Memory B cell (primary cell): ENCODE measurements at regions not wholly inside any gene's neighbourhood (a gene's known extent, or its start where the extent isn't known, plus 50 kb on each side); places are given as distances from the start of the nearest gene placed in this dataset.

Experiments used
- ATAC-seq: fragments of 150-1000 bp; cut with Tn5 transposase; 2 replicates; pipeline ENCODE4 v1.10.0; 2021; ENCODE audit warnings: low read depth, mild to moderate bottlenecking, moderate library complexity
- DNase-seq, 2 donors: peaks; one replicate each; pipeline ENCODE4 v3.0.0; 2022; ENCODE audit warnings: low spot score in 2 of 2
- H3K27ac Mint-ChIP-seq: one replicate; pipeline ENCODE4 v1.8.0; 2022; ENCODE audit warnings: mild to moderate bottlenecking, moderate library complexity, mixed read lengths
- H3K27me3 Mint-ChIP-seq: one replicate; pipeline ENCODE4 v1.8.0; 2022; ENCODE audit warnings: mixed read lengths
- H3K36me3 Mint-ChIP-seq: one replicate; pipeline ENCODE4 v1.8.0; 2022; ENCODE audit warnings: mild to moderate bottlenecking, mixed read lengths
- H3K4me1 Mint-ChIP-seq: one replicate; pipeline ENCODE4 v1.8.0; 2022; ENCODE audit warnings: mixed read lengths
- H3K4me3 Mint-ChIP-seq: one replicate; pipeline ENCODE4 v1.8.0; 2022; ENCODE audit warnings: mild to moderate bottlenecking, moderate library complexity, mixed read lengths
- H3K9me3 Mint-ChIP-seq: one replicate; pipeline ENCODE4 v1.8.0; 2022; ENCODE audit warnings: mixed read lengths

DNA sequence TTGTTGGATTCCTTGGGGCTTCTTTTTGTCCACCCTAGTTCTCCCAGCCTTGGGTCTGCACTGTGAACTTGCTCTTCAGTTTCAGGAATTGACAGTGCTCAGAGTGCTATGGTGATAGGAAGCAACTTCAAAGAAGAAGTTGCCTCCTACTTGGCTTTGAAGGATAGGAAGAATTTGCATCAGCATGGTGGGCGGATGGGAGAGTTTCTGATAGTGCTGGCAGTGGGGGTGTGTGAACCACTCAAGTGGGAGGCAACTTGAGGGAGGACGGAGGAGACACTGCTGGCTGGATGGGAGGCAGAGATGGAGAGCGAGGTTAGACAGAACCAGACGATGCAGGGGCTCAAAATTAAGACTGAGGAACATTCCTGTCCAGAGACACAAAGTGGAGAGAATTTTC, 164.4 kb upstream of the SKOR2 start:
- H3K4me1 Mint-ChIP-seq, result peaks cover 9% of the 10 kb centered on the region
- no peaks in the 10 kb centered on the region for H3K36me3 Mint-ChIP-seq
- H3K27me3 Mint-ChIP-seq, result peaks cover 29% of the 10 kb centered on the region
- DNase-seq (no peak), ATAC-seq (no peak)
- no peak overlapping the region for H3K27ac Mint-ChIP-seq
- no peaks in the 10 kb centered on the region for H3K9me3 Mint-ChIP-seq
- H3K4me3 Mint-ChIP-seq, result no peak overlapping the region

DNA sequence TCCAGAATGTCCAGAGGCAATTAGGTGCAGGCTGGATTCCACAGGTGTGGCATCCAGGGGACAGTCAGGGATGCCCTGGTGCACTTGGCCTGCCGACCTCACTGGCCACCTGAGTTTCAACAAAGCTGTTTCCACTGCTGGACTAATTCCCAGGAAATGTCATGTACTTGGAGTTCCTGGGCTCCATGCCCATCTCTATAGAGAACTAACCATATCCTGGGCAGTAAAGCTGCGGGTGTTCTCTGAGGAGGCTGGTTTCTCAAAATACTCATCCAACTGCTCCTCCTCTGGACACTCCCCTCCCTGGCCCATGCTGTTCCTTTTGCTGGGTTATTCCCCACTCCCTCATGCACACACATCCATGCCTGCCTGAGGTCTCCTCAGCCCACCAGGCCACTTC, 161.9 kb upstream of the SKOR2 start:
- Mint-ChIP-seq H3K9me3 (no peaks in the 10 kb centered on the region), H3K4me3 (no peak overlapping the region), H3K36me3 (no peaks in the 10 kb centered on the region), H3K27ac (no peak overlapping the region), H3K27me3 (peaks cover 29% of the 10 kb centered on the region), H3K4me1 (no peaks in the 10 kb centered on the region)
- DNase-seq, result no peak
- no peak for ATAC-seq

DNA sequence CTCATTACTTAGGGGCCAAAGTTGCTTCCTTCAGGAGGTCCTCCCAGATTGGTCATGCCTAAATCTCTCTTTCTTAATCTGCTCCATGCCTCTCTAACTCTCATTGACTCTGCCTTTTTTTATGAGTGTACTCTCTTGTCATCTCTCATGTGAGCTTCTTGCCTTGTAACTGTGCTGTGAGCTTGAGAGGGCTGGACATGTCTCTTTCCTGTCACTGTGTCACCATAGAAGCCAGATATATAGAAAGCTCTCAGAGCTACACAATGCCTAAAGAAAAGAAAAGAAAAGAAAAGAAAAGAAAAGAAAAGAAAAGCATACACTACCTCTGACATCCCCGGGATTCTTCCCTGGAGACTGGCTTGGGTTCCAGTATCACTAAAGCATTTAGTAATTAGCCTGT, 161.5 kb upstream of the SKOR2 start:
- Mint-ChIP-seq H3K27ac (no peak overlapping the region), H3K4me1 (no peaks in the 10 kb centered on the region), H3K4me3 (no peak overlapping the region), H3K36me3 (no peaks in the 10 kb centered on the region), H3K9me3 (no peaks in the 10 kb centered on the region), H3K27me3 (peaks cover 28% of the 10 kb centered on the region)
- DNase-seq, result no peak
- ATAC-seq, result no peak

DNA sequence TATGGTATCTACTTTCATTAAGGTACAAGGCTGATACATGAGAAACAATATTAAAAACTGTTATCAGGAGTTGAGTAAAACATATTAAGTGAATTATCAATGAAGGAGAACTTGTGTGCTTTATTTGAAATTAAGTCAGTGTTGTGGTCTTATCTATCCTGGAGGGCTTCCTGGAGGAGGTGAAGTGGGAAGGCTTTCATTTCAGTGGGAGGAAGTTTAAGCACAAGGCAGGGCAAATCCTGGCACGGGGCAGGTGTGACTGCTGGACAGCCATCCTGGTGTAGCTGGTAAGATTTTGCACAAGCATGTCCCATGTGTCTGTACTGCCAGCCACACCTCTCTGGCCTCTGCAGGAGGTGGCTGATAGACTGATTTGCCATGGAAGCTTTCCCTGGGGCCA, 159.7 kb upstream of the SKOR2 start:
- Mint-ChIP-seq H3K9me3 (no peaks in the 10 kb centered on the region), H3K4me3 (no peak overlapping the region), H3K27me3 (peaks cover 22% of the 10 kb centered on the region), H3K4me1 (no peaks in the 10 kb centered on the region), H3K27ac (no peak overlapping the region), H3K36me3 (no peaks in the 10 kb centered on the region)
- no peak for ATAC-seq
- DNase-seq, result no peak

DNA sequence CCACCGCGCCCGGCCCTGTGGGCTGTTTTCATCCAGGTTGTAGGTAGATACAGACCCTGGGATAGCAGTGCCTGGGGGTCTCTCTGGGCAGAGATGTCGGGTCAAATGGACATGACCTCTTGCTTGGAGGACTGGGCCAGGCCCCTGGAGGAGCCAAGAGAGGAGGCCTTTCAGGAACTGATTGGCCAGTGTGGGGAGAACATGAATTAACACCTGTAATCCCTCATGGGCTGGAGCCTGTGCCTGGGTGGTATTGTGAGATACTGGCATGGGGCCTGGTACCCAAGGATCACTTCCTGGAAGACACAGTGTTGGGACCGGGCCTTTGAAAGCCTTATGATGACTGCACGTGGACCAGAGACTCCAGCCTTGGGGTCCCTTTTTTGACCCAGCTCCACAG, 158.7 kb upstream of the SKOR2 start:
- DNase-seq (no peak), ATAC-seq (no peak)
- Mint-ChIP-seq H3K36me3 (no peaks in the 10 kb centered on the region), H3K9me3 (no peaks in the 10 kb centered on the region), H3K4me1 (no peaks in the 10 kb centered on the region), H3K4me3 (no peak overlapping the region), H3K27ac (no peak overlapping the region), H3K27me3 (peaks cover 18% of the 10 kb centered on the region)

DNA sequence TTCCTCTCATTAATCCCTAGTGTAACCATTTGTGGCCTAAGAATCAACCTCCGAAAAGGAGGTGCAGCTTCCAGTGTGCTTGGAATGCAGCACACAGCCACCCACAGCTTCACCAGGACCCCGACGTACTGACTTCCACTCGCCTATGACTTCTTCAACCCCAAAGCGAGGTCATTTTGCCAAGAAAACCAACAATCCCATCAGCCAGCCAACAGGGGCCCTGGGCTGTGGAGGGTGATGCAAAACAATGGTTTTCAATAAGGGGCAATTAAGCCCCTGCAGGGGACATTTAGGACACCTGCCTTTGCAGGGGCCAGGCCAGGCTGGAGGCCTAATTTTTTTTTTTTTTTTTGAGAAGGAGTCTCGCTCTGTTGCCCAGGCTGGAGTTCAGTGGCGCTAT, 158.1 kb upstream of the SKOR2 start:
- H3K4me3 Mint-ChIP-seq, result no peak overlapping the region
- H3K4me1 Mint-ChIP-seq, result no peaks in the 10 kb centered on the region
- no peak for ATAC-seq
- H3K36me3 Mint-ChIP-seq, result no peaks in the 10 kb centered on the region
- peaks cover 14% of the 10 kb centered on the region for H3K27me3 Mint-ChIP-seq
- H3K9me3 Mint-ChIP-seq, result no peaks in the 10 kb centered on the region
- no peak overlapping the region for H3K27ac Mint-ChIP-seq
- no peak for DNase-seq

DNA sequence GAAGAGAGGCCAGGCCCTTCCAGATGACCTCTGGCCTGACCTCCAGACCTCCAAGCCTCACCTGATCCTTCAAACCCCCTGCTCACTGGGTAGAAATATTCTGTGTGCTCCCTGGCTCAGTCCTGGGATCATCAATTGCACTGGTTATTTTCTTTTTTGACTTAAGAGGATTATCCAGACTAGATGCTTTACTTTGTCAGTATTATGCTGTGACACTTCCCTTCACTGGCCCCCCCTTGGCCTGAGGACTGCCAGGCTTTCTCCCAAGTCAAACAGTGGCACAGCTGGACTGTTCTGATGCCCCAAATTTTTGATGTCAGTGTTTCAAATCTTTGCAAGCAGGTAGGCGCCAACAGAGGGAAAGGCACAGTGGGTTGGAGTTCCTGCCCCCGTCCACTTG, 156.3 kb upstream of the SKOR2 start:
- no peaks in the 10 kb centered on the region for H3K9me3 Mint-ChIP-seq
- H3K27me3 Mint-ChIP-seq, result peaks cover 7% of the 10 kb centered on the region
- no peaks in the 10 kb centered on the region for H3K4me1 Mint-ChIP-seq
- H3K4me3 Mint-ChIP-seq, result no peak overlapping the region
- ATAC-seq (no peak), DNase-seq (no peak)
- no peaks in the 10 kb centered on the region for H3K36me3 Mint-ChIP-seq
- no peak overlapping the region for H3K27ac Mint-ChIP-seq

DNA sequence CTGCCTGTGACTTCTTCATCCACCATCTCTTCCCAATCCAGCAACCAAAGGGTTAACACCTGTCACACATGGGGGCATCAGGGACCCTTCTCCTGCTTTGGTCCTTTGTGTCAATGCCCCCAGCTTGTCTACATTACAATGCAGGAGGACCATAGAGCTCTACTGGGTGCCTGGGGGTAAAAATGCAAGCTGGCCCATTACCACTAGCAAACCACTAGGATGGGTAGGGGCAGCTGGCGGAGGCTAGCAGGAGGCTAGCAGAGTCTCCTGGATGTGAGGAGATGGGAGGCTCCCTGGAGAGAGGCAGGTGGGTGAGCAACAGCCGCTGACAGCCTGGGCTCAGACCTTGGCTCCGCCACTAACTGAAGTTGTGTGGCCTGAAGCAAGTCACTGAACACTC, 153.4 kb upstream of the SKOR2 start:
- Mint-ChIP-seq H3K4me1 (no peaks in the 10 kb centered on the region), H3K27ac (no peak overlapping the region), H3K4me3 (no peak overlapping the region), H3K27me3 (peaks cover 9% of the 10 kb centered on the region), H3K9me3 (no peaks in the 10 kb centered on the region), H3K36me3 (no peaks in the 10 kb centered on the region)
- ATAC-seq (no peak), DNase-seq (no peak)

DNA sequence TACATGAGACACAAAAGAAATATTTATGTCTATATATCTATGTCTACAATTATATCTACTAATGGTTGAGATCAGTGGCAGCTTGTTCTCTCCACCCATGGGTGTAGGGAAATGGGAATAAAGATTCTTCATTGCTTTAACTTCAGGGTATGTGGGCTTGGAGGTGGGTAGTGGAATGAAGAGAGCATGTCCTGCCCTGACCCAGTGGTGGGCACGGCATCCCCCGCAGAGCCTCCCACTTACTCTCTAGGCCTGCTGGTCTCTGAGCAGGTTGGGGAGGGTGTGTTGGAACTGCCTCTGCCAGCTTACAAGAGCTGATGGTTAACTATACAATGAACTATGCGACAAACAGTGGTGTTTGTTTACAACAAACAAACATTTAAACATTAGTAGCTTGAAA, 152.5 kb upstream of the SKOR2 start:
- no peak for ATAC-seq
- H3K36me3 Mint-ChIP-seq, result no peaks in the 10 kb centered on the region
- no peak overlapping the region for H3K27ac Mint-ChIP-seq

DNA sequence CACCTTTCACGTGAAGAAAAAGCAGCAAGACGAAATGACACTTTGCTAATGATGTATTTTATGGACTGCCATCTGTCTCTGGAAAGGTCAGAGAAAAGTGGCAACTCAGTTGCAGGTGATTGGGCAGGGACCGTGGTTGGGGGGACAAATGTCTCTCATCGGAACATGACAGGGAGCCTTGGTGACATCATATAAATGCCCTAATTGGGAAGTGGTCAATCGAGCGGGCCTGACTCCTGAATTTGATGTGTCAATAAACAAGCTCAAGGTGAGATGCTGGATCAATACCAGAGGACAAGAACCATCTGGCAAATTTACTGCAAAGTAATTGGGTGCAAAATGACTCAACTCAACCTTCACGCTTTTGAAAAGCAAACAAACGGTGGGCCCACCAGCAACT, 151.9 kb upstream of the SKOR2 start:
- H3K9me3 Mint-ChIP-seq, result no peaks in the 10 kb centered on the region

More for the DNA sequence above, 152.5 kb upstream of the SKOR2 start:
- DNase-seq, result no peak
- Mint-ChIP-seq H3K4me3 (no peak overlapping the region), H3K9me3 (no peaks in the 10 kb centered on the region), H3K4me1 (no peaks in the 10 kb centered on the region), H3K27me3 (peaks cover 9% of the 10 kb centered on the region)

DNA sequence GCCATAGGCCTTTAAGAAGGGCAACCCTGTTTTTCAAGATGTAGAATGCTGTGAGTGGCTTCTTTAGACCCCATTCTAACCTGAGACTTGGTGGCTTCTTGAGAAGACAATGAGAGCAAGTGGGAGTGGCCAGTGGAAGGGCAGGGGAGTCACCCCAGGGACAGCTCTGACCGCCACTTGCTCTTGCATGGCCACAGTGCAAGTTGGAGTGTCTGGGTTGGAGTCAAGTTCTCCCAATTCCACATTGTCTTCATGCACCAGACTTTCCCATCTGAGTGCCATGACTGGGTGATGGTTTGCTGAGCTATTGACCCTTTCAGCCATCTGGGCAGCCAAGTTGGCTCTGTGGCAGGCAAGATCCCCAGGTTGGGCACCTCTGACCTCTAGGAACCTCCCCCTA, 148.0 kb upstream of the SKOR2 start:
- H3K27ac Mint-ChIP-seq, result no peak overlapping the region
- ATAC-seq (no peak), DNase-seq (no peak)
- peaks cover 3% of the 10 kb centered on the region for H3K4me1 Mint-ChIP-seq
- no peaks in the 10 kb centered on the region for H3K36me3 Mint-ChIP-seq
- H3K27me3 Mint-ChIP-seq, result peaks cover 16% of the 10 kb centered on the region
- H3K4me3 Mint-ChIP-seq, result no peak overlapping the region
- no peaks in the 10 kb centered on the region for H3K9me3 Mint-ChIP-seq

More for the DNA sequence above, 151.9 kb upstream of the SKOR2 start:
- DNase-seq (no peak), ATAC-seq (no peak)
- Mint-ChIP-seq H3K27ac (no peak overlapping the region), H3K27me3 (peaks cover 11% of the 10 kb centered on the region), H3K4me1 (peaks cover 3% of the 10 kb centered on the region), H3K36me3 (no peaks in the 10 kb centered on the region), H3K4me3 (no peak overlapping the region)

DNA sequence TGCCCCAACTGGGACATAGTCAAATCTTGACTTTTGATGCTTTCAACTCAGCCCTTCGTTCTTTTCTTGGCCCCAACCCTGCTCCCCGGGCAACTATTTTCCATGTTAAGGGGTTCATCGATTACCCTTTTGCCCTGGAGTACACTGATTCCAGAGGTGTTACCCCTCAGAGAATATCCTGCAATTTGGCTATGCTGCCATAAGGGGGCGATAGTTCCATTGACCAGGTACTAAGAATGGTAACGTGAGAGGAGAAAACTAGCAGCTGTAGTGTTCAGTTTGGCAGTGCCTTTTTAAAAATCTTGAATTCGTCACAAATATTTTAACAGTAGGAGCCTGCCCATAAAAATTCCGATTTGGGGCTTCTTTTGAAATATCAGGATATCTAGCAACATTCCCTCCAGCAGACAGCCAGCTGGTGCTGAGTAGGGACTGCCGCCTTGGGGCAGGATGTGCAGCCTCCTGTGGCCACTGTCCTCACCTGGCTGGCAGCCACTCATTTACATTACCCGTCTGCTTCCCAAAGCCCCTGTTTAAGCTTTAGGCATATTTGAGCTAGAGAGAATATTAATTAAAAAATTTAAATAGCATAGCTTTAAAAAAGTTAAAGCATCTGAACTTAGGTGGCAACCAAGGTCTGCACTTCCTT, 146.3 kb upstream of the SKOR2 start:
- no peak overlapping the region for H3K4me3 Mint-ChIP-seq
- DNase-seq (no peak), ATAC-seq (no peak)
- H3K4me1 Mint-ChIP-seq, result peaks cover 3% of the 10 kb centered on the region
- H3K27ac Mint-ChIP-seq, result no peak overlapping the region
- no peaks in the 10 kb centered on the region for H3K9me3 Mint-ChIP-seq
- no peaks in the 10 kb centered on the region for H3K36me3 Mint-ChIP-seq
- peaks cover 18% of the 10 kb centered on the region for H3K27me3 Mint-ChIP-seq

DNA sequence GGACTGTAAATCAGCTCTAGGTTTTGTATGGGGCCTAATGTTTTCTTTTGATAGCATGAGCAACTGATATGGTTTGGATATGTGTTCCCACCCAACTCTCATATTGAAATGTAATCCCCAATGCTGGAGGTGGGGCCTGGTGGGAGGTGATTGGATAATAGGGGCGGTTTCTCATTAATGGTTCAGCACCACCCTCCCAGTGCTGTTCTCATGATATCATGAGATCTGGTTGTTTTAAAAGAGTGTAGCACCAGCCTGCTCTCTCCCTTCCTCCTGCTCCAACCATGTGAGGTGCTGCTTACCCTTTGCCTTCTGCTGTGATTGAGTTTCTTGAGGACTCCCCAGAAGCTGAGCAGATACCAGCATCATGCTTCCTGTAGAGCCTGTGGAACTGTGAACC, 140.2 kb upstream of the SKOR2 start:
- DNase-seq (no peak), ATAC-seq (no peak)
- Mint-ChIP-seq H3K4me1 (no peaks in the 10 kb centered on the region), H3K4me3 (no peak overlapping the region), H3K27ac (no peak overlapping the region), H3K27me3 (peaks cover 11% of the 10 kb centered on the region), H3K9me3 (no peaks in the 10 kb centered on the region), H3K36me3 (no peaks in the 10 kb centered on the region)

DNA sequence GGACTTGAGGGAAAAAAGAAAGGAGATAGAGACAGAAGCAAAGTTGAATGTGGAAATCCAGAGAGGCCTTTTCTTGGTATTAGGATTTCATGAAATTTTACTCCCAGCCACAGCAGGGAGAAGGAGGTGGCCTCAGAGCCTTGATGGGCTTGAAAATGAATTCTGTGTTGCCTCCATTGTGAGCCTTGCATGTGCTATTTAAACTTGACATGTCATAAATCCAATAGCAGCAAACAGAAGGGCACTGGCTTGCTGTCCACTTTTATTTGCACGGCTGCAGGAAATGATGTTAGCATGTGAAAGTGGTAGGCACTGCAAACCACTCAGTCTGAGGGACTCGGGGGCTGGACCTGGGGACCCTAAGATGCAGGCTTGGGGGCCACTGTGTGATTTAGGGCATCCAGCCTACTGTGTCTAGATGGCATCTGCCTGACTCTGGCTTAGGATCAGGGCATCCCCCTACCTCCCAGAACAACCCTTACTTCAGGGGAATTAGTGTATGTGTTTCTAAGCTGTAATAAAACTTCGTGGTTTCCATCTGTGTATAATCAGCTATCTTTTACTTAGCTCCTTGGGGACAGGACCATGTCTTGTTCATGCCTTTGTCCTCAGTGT, 139.1 kb upstream of the SKOR2 start:
- no peak overlapping the region for H3K4me3 Mint-ChIP-seq
- peaks cover 9% of the 10 kb centered on the region for H3K27me3 Mint-ChIP-seq
- no peak overlapping the region for H3K27ac Mint-ChIP-seq
- DNase-seq (no peak), ATAC-seq (no peak)
- H3K4me1 Mint-ChIP-seq, result no peaks in the 10 kb centered on the region
- H3K36me3 Mint-ChIP-seq, result no peaks in the 10 kb centered on the region
- peaks cover 2% of the 10 kb centered on the region for H3K9me3 Mint-ChIP-seq

DNA sequence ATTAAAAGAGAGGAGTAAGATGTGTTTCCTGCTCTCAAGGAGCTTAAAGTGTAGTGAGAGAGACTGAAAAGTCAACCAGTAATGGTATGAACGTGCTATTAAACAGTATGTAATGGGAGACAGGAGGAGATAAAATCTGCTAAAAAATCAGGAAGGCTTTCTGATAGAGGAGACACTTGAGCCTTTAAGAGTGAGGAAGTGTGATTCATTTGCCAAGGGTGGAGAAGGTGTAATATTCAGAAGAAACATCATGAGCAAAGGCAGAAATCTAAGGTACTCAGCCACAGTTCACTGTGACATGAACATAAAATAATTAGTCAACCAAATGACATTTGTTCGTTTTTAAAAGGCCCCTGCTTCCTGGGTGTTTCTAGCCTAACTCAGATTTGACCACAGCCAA, 137.8 kb upstream of the SKOR2 start:
- H3K9me3 Mint-ChIP-seq, result peaks cover 2% of the 10 kb centered on the region
- ATAC-seq (no peak), DNase-seq (no peak)
- no peak overlapping the region for H3K4me3 Mint-ChIP-seq
- no peak overlapping the region for H3K27ac Mint-ChIP-seq
- no peaks in the 10 kb centered on the region for H3K36me3 Mint-ChIP-seq
- peaks cover 9% of the 10 kb centered on the region for H3K27me3 Mint-ChIP-seq
- H3K4me1 Mint-ChIP-seq, result no peaks in the 10 kb centered on the region
